ENCODE measurements at regions not wholly inside any gene's neighbourhood (a gene's known extent, or its start where the extent isn't known, plus 50 kb on each side); places are given as distances from the start of the nearest gene placed in this dataset.

DNA sequence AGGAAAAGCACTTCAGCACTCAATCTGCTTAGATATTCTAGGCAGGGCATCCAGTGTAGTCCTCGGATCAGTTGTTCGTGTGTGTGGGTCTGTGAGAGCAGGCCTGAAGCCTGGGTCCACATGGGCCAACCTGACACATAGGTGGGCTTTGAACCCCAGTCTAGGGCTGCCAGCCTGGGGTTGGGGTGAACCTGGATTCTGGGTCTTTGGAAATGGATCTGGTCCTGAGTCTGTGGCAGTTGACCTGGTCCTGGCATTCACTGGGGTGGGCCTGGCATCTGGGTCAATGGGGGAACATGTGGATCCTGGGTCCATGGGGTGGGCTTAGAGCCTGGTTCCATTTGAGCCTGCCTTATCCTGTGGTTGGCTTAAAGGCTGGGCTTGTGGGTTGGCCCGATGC lies 492.6 kb upstream of the MAN1A1 start:
- TF ChIP-seq, protein P1, sequence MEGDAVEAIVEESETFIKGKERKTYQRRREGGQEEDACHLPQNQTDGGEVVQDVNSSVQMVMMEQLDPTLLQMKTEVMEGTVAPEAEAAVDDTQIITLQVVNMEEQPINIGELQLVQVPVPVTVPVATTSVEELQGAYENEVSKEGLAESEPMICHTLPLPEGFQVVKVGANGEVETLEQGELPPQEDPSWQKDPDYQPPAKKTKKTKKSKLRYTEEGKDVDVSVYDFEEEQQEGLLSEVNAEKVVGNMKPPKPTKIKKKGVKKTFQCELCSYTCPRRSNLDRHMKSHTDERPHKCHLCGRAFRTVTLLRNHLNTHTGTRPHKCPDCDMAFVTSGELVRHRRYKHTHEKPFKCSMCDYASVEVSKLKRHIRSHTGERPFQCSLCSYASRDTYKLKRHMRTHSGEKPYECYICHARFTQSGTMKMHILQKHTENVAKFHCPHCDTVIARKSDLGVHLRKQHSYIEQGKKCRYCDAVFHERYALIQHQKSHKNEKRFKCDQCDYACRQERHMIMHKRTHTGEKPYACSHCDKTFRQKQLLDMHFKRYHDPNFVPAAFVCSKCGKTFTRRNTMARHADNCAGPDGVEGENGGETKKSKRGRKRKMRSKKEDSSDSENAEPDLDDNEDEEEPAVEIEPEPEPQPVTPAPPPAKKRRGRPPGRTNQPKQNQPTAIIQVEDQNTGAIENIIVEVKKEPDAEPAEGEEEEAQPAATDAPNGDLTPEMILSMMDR (conservative IDR thresholded peaks at IDR 0.05; ENCODE audit: low read length), result no peak
- TF ChIP-seq EZH2phosphoT487 (IDR thresholded peaks at IDR 0.05; ENCODE audit: borderline replicate concordance, low read depth, low read length), result no peak
